ENCODE measurements at regions not wholly inside any gene's neighbourhood (a gene's known extent, or its start where the extent isn't known, plus 50 kb on each side); places are given as distances from the start of the nearest gene placed in this dataset.

GRCh38 chr7:25349283-25350017, 121.2 kb upstream of the NPVF start:
- no peak for DNase-seq
- 90 to 91% methylated on average over 6 of the region's 6 CpGs for WGBS, 2 donors

DNA sequence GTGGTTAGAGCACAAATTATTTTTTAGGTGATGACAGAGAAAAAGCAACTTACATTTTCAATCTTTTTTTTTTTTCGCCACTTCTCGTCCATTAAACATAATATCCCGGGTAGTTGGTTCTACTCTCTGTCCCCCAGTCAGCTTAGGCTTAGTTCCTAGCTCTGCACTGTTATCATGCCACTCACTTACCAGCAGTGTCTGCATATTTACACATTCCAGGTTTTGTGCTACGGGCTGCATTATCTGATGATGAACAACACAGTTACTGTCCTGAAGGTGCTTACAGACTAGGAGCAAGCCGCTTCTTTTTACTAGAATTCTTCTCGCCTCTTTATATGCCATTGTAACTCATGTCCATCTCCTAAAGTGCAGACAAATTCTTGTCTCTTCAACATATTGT, 121.8 kb upstream of the NPVF start:
- H3K9me3 ChIP-seq: no peaks in the 10 kb centered on the region
- no peaks in the 10 kb centered on the region for H3K27me3 ChIP-seq
- no peak for TF ChIP-seq CTCF (IDR thresholded peaks at IDR 0.05)
- no peak for TF ChIP-seq POLR2A (IDR thresholded peaks at IDR 0.05)
- no peaks in the 10 kb centered on the region for H3K4me1 ChIP-seq
- no peak overlapping the region for H3K4me3 ChIP-seq (replicated peaks in 1 of 3)
- DNase-seq: no peak
- intact Hi-C loops (cut with DNase I): no loop called here
- WGBS, 2 donors: 88 to 89% methylated on average over 6 of the region's 6 CpGs
- H3K27ac ChIP-seq: no peak overlapping the region
- H3K36me3 ChIP-seq: no peaks in the 10 kb centered on the region

More at GRCh38 chr7:25349283-25350017, 121.2 kb upstream of the NPVF start:
- intact Hi-C loops (cut with DNase I): no loop called here
- no peak for TF ChIP-seq POLR2A (IDR thresholded peaks at IDR 0.05)
- no peak for TF ChIP-seq CTCF (IDR thresholded peaks at IDR 0.05)
- H3K9me3 ChIP-seq: no peaks in the 10 kb centered on the region
- no peaks in the 10 kb centered on the region for H3K36me3 ChIP-seq
- no peaks in the 10 kb centered on the region for H3K27me3 ChIP-seq
- no peaks in the 10 kb centered on the region for H3K4me1 ChIP-seq
- H3K27ac ChIP-seq: no peak overlapping the region
- H3K4me3 ChIP-seq (replicated peaks in 1 of 3): no peak overlapping the region

DNA sequence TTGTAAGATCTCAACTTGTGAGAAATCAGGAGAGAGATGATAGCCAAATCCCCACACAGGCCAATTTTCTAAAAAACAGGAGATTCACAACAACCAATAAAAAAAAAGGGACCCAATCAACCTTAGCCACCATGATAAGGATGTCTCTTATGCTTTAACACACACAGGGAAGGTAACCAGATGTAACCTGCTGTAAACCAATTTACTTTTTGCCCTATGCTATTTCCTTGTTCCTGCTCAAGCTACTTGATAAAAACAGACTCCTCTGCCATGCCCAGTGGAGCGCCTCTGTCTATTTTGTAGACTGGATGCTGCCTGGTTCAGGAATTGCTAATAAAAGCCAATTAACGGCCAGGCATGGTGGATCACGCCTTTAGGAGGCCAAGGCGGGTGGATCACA, 123.5 kb upstream of the NPVF start:
- no peak overlapping the region for H3K27ac ChIP-seq
- H3K9me3 ChIP-seq: no peaks in the 10 kb centered on the region
- H3K4me3 ChIP-seq (replicated peaks in 1 of 3): no peak overlapping the region
- whole genome bisulfite sequencing, 2 donors: 86 to 95% methylated on average over 4 of the region's 4 CpGs
- no peaks in the 10 kb centered on the region for H3K36me3 ChIP-seq
- intact Hi-C loops (cut with DNase I): no loop called here
- TF ChIP-seq POLR2A (IDR thresholded peaks at IDR 0.05) (no peak), CTCF (IDR thresholded peaks at IDR 0.05) (no peak)
- no peak for DNase-seq
- H3K4me1 ChIP-seq: no peaks in the 10 kb centered on the region
- H3K27me3 ChIP-seq: no peaks in the 10 kb centered on the region

GRCh38 chr7:25353196-25353595, 124.9 kb upstream of the NPVF start:
- Histone ChIP-seq H3K36me3 (no peaks in the 10 kb centered on the region), H3K4me1 (no peaks in the 10 kb centered on the region), H3K27ac (no peak overlapping the region), H3K4me3 (replicated peaks in 1 of 3) (no peak overlapping the region), H3K27me3 (no peaks in the 10 kb centered on the region), H3K9me3 (no peaks in the 10 kb centered on the region)
- no peak for DNase-seq
- intact Hi-C loops (cut with DNase I): no loop called here
- WGBS, 2 donors: 95 to 96% methylated on average over 2 of the region's 2 CpGs
- TF ChIP-seq POLR2A (IDR thresholded peaks at IDR 0.05) (no peak), CTCF (IDR thresholded peaks at IDR 0.05) (no peak)

DNA sequence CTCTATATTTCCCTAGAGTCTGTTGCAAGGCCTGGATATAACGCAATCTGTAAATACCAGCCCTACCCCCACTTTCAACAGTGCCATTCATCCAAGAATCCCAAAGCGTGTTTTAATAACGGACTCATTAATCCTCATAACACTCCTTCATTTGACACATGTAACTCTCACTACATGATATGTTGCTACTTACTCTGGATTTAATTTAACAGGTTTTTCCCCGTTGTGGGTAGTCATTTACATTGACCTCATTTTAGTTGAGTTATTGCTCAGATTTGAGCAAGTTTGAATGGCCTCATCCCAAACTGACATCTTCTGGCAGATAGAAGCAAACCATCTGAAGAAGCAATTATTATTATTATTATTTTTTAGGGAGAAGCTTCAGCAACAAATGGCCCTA, 125.4 kb upstream of the NPVF start:
- intact Hi-C loops (cut with DNase I): no loop called here
- Histone ChIP-seq H3K9me3 (no peaks in the 10 kb centered on the region), H3K36me3 (no peaks in the 10 kb centered on the region), H3K27me3 (no peaks in the 10 kb centered on the region), H3K27ac (no peak overlapping the region), H3K4me3 (replicated peaks in 1 of 3) (no peak overlapping the region), H3K4me1 (no peaks in the 10 kb centered on the region)
- no peak for DNase-seq
- WGBS, 2 donors: 91 to 95% methylated on average over 4 of the region's 4 CpGs
- no peak for TF ChIP-seq POLR2A (IDR thresholded peaks at IDR 0.05)
- TF ChIP-seq CTCF (IDR thresholded peaks at IDR 0.05): no peak
